RWPE1 (cell line): ENCODE measurements at regions not wholly inside any gene's neighbourhood (a gene's known extent, or its start where the extent isn't known, plus 50 kb on each side); places are given as distances from the start of the nearest gene placed in this dataset.

ENCODE experiments used
- CTCF ChIA-PET: fragments of 350-600 bp; sonication (Branson Sonifier 250); formaldehyde crosslinking; extraction: SDS; loops from one replicate; lab custom pipeline; 2021; lab: Yijun Ruan, JAX
- POLR2A ChIA-PET: fragments of 400-600 bp; formaldehyde crosslinking; extraction: SDS; loops from one replicate; lab custom pipeline; 2020; ENCODE audit warnings: antibody characterized with exemption; ENCODE audit not compliant: low non-redundant PET; lab: Yijun Ruan, JAX
- DNase-seq: peaks from one replicate; pipeline ENCODE4 v3.0.0; 2012; ENCODE audit warnings: low spot score
- H3K27ac ChIP-seq: fragments of 450-650 bp; 2 replicates; pipeline ENCODE4 v1.5.1; 2017
- TF ChIP-seq, protein P1 (sequence below): fragments of 450-650 bp; conservative IDR thresholded peaks from 2 replicates; pipeline ENCODE4 v1.5.1; 2017; ENCODE audit warnings: low read depth, mild to moderate bottlenecking

DNA sequence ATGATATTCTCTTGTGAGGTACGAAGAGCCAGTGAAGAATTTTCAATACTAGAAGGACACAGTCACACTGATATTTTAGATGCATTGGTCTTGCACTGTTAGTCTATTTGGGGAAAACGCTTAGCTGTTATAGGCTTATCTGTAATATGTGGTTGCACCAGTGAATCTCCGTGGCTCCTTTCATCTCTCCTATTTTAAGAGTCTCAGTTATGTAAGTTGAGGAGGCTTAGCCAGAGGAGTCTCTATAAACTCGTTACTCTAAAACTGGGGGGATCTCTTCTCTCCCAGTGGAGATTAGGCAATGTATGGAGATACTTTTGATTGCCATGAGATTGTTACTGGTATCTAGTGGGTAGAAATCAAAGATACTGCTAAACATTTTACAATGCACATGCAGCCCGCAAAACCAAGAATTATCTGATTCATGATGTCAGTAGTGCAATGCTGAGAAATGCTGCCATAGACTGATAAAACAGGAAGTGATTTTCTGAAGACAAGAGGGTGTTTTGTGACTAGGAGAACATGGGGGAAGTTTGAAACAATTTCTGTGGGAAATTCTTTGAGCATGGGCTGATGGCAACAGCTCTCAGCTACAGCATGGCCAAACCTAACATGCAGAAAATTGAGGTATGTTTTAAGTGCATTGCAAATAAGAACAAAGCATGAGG lies 339.1 kb downstream of the SOX11 start:
- no peak for DNase-seq
- POLR2A ChIA-PET, result no interaction called here
- CTCF ChIA-PET, result no interaction called here

DNA sequence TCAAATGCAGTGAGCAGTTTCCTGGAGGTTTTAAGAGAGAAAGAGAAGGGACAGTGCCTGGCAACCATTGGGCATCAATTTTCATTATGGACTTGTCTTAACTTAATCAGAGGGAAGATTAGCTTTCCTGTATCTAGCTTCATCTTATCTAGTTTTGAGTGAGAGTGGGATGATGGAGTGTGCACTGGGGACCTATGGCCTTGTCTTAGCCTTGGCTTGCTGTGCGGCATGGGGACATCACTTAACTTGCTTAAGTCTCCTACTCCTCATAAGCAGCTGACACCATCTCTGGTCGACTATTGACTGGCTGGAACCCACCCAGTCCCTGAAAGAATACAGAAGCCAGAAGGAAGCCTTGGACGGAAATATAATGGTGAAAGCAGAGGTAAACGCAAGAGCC lies 344.0 kb downstream of the SOX11 start:
- H3K27ac ChIP-seq, result no peak overlapping the region
- no peak for DNase-seq
- ChIA-PET CTCF (no interaction called here), POLR2A (no interaction called here)
- TF ChIP-seq, protein P1, sequence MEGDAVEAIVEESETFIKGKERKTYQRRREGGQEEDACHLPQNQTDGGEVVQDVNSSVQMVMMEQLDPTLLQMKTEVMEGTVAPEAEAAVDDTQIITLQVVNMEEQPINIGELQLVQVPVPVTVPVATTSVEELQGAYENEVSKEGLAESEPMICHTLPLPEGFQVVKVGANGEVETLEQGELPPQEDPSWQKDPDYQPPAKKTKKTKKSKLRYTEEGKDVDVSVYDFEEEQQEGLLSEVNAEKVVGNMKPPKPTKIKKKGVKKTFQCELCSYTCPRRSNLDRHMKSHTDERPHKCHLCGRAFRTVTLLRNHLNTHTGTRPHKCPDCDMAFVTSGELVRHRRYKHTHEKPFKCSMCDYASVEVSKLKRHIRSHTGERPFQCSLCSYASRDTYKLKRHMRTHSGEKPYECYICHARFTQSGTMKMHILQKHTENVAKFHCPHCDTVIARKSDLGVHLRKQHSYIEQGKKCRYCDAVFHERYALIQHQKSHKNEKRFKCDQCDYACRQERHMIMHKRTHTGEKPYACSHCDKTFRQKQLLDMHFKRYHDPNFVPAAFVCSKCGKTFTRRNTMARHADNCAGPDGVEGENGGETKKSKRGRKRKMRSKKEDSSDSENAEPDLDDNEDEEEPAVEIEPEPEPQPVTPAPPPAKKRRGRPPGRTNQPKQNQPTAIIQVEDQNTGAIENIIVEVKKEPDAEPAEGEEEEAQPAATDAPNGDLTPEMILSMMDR, result no peak

More for the DNA sequence above, 339.1 kb downstream of the SOX11 start:
- TF ChIP-seq, protein P1, result no peak
- no peak overlapping the region for H3K27ac ChIP-seq

DNA sequence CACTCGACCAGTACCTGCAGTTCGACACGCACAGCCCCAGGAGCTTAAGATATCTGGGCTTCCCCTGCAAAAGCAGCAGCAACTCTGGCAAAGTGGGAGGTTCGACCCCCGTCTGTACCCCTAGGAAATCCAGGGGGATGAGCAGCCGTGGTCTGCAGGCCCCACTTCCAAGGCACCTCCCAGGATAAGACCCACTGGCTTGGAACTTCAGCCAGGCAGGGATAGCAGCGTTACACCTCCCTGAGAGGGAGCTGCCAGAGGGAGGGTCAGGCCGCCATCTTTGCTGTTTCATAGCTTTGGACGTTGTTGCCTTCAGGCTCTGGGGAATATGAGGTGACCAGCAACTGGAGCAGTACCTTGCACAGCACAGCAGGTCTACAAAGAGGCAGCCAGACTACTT lies 351.1 kb downstream of the SOX11 start:
- H3K27ac ChIP-seq, result no peak overlapping the region
- DNase-seq, result no peak
- TF ChIP-seq, protein P1, result no peak
- CTCF ChIA-PET, result no interaction called here
- POLR2A ChIA-PET, result no interaction called here

DNA sequence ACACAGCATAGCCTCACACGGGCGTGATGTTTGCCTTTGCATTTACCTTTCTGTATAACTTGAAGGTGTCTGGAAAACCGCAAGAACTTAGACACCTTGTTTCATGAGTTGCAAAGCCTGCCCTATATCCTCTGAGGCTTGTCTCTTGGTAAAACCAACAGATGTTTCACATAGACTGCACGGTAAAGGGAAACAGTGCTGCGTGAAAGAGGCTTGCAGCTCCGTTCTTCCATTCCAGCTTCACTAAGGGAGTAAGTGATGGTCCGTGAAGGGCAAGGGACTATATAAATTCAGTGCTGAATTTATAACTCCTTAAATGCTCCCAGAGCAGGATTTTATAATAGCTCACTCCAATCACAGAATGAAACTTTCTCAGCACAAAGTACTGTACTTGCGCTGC lies 360.5 kb downstream of the SOX11 start:
- CTCF ChIA-PET, result no interaction called here
- H3K27ac ChIP-seq, result no peak overlapping the region
- no peak for DNase-seq
- POLR2A ChIA-PET, result no interaction called here
- TF ChIP-seq, protein P1, result no peak

DNA sequence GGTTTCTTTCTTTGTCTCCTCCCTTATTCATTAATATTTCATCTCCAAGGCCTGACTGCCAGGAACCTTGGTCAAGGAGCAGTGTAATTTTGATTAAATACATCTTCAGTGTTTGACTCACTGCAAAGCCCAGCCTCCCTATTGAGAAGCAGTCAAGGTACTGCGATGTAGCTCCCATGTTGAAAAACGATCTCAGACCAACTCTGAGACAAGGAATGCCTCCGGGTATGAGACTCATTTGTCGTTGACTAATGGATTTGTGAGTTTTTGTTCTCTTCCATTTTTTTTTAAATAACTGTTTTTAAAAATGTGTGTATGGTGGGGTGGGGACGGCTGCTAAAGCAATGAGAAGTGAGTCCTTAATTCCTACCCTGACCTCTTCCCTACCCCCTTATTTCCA lies 361.6 kb downstream of the SOX11 start:
- TF ChIP-seq, protein P1, result no peak
- ChIA-PET POLR2A (no interaction called here), CTCF (no interaction called here)
- H3K27ac ChIP-seq, result no peak overlapping the region
- DNase-seq, result no peak

DNA sequence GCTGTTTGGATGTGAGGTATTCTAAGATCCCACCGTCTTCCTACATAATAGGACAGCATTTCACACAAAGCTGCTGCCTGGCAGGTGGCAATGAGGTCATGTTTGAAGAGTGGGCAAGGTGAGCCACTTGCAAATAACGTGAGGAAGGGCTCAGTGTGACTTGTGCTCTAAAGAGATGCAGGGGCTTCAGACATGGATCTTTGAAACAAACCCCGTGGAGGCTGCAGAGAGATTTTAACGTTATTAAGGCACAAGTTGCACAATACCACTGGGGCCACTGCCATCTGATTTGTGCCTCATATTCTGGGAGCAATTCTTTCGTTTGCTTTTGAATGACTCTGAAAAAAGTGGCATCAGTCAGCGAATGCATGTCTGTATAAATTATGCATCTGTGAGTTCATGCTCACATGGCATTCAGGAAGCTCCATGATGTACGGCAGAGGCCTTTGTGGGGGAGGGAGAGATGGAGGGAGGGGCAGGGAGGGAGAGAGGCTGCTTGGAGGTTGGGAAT lies 362.0 kb downstream of the SOX11 start:
- ChIA-PET POLR2A (no interaction called here), CTCF (no interaction called here)
- TF ChIP-seq, protein P1, result no peak
- H3K27ac ChIP-seq, result no peak overlapping the region
- no peak for DNase-seq
